GM23248 (cell line): ENCODE measurements at regions not wholly inside any gene's neighbourhood (a gene's known extent, or its start where the extent isn't known, plus 50 kb on each side); places are given as distances from the start of the nearest gene placed in this dataset.

Source experiments
- EZH2 ChIP-seq: fragments of 200-600 bp; sonication (generic); IDR thresholded peaks from 2 replicates; pipeline ENCODE4 v1.6.1; 2018; ENCODE audit warnings: antibody characterized with exemption, mild to moderate bottlenecking; ENCODE audit not compliant: insufficient read depth, poor library complexity, severe bottlenecking
- EZH2phosphoT487 ChIP-seq: fragments of 200-600 bp; sonication (generic); IDR thresholded peaks from 2 replicates; pipeline ENCODE4 v1.6.1; 2018; ENCODE audit warnings: antibody characterized with exemption, moderate library complexity, mild to moderate bottlenecking, low read depth; ENCODE audit not compliant: insufficient read depth

DNA sequence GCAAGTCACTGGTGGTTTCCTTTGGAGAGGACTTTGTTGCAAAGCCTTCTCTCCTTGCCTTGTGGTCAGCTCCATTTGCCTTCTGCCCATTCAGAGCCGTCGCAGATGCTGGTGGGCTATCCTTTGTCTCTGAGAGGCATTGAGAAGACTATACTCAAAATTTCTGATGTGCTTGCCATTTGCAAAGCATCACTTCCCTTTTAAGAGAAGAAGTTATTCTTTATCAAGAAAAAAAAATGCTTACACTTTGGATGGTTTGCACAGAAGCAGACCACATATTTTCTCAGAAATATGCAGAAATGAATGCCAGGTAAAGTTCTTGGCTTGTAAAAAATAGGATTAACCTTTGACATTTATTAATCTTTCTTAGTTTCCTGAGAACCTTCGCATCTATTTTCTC, 195.8 kb upstream of the KLF4 start:
- TF ChIP-seq EZH2 (no peak), EZH2phosphoT487 (no peak)
